ENCODE measurements at regions not wholly inside any gene's neighbourhood (a gene's known extent, or its start where the extent isn't known, plus 50 kb on each side); places are given as distances from the start of the nearest gene placed in this dataset.

DNA sequence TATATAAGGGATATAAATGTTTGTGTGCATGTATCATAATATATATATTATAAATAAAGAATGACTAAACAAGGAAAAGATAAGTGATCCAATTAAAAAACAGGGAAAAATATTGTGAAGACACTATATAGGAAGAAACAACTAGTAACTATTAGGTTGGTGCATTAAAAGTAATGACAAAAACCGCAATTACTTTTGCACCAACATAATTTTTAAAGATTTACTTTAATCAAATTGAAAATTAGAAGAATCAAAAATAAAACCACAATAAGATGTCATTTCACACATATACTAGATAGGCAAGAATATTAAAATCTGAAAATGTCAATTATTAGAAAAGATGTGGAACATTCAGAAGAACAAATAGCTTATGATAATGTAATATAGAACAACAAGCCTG is 595.9 kb downstream of the KCNJ3 start:
- TF ChIP-seq, protein P1, sequence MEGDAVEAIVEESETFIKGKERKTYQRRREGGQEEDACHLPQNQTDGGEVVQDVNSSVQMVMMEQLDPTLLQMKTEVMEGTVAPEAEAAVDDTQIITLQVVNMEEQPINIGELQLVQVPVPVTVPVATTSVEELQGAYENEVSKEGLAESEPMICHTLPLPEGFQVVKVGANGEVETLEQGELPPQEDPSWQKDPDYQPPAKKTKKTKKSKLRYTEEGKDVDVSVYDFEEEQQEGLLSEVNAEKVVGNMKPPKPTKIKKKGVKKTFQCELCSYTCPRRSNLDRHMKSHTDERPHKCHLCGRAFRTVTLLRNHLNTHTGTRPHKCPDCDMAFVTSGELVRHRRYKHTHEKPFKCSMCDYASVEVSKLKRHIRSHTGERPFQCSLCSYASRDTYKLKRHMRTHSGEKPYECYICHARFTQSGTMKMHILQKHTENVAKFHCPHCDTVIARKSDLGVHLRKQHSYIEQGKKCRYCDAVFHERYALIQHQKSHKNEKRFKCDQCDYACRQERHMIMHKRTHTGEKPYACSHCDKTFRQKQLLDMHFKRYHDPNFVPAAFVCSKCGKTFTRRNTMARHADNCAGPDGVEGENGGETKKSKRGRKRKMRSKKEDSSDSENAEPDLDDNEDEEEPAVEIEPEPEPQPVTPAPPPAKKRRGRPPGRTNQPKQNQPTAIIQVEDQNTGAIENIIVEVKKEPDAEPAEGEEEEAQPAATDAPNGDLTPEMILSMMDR (IDR thresholded peaks at IDR 0.05), result no peak
- no peak for TF ChIP-seq RNF2 (IDR thresholded peaks at IDR 0.05; ENCODE audit: borderline replicate concordance, low read depth)
- no peak for TF ChIP-seq CBX2 (IDR thresholded peaks at IDR 0.05; ENCODE audit: borderline replicate concordance, low read depth)
- no peak for TF ChIP-seq CHD2 (IDR thresholded peaks at IDR 0.05; ENCODE audit: low read length, partially characterized antibody)
- TF ChIP-seq NFE2L2 (conservative IDR thresholded peaks at IDR 0.05; ENCODE audit: low read length), result no peak
- no peak for TF ChIP-seq CEBPB (IDR thresholded peaks at IDR 0.05)
- no peak for TF ChIP-seq SMC3 (IDR thresholded peaks at IDR 0.05)
- no peak for TF ChIP-seq POLR2A (IDR thresholded peaks at IDR 0.05; ENCODE audit: low read length)
- TF ChIP-seq RAD21 (conservative IDR thresholded peaks at IDR 0.05 in 1 of 2, IDR thresholded peaks at IDR 0.05 in 1 of 2), result no peak
- TF ChIP-seq SREBF2 (IDR thresholded peaks at IDR 0.05), result no peak
- TF ChIP-seq JUNB (IDR thresholded peaks at IDR 0.05), result no peak

All from A549 (cell line).